ENCODE measurements at regions not wholly inside any gene's neighbourhood (a gene's known extent, or its start where the extent isn't known, plus 50 kb on each side); places are given as distances from the start of the nearest gene placed in this dataset.
"Not testable (repeated sequence)": the region's sequence is repeated elsewhere in the genome, so short reads cannot be mapped to it uniquely, and the experiment has no call there.

GRCh38 chr16:26596033-26596432 is 470.7 kb upstream of the C16orf82 start:
- TF ChIP-seq CTCF (IDR thresholded peaks at IDR 0.05; ENCODE audit: low read depth, low read length); EZH2phosphoT487 (IDR thresholded peaks at IDR 0.05; ENCODE audit: low read depth): not testable (repeated sequence)

All from OCI-LY3 (cell line).